Brain microvascular endothelial cell (primary cell): ENCODE measurements at regions not wholly inside any gene's neighbourhood (a gene's known extent, or its start where the extent isn't known, plus 50 kb on each side); places are given as distances from the start of the nearest gene placed in this dataset.

Experiments
- DNase-seq: peaks from one replicate; pipeline ENCODE4 v3.0.0-alpha.2; 2020
- H3K27ac ChIP-seq: fragments of 250-450 bp; sonication (Bioruptor Pico); 2 replicates; pipeline ENCODE4 v1.5.1; 2020; ENCODE audit warnings: mild to moderate bottlenecking, moderate library complexity
- H3K27me3 ChIP-seq: fragments of 250-450 bp; sonication (Bioruptor Pico); replicated peaks from 2 replicates; pipeline ENCODE4 v1.5.1; 2020; ENCODE audit warnings: mild to moderate bottlenecking
- H3K36me3 ChIP-seq: fragments of 250-450 bp; sonication (Bioruptor Pico); replicated peaks from 2 replicates; pipeline ENCODE4 v1.5.1; 2020; ENCODE audit warnings: mild to moderate bottlenecking
- H3K4me3 ChIP-seq: 2 replicates; pipeline ENCODE4 v1.5.1; 2011; ENCODE audit warnings: low read depth, mild to moderate bottlenecking, control low read depth, low read length, moderate library complexity
- in situ Hi-C: cut with HindIII; loops from 2 replicates; pipeline ENCODE4 v1.10.0; 2017; ENCODE audit warnings: low sequenced_read_pairs, low pct_ligation_motif_present
- TF ChIP-seq, protein P1 (sequence below): IDR thresholded peaks from 2 replicates; pipeline ENCODE4 v1.5.1; 2011; ENCODE audit warnings: low read depth, mild to moderate bottlenecking, moderate library complexity, low read length, control low read depth, inconsistent platforms; ENCODE audit errors: missing control alignments

DNA sequence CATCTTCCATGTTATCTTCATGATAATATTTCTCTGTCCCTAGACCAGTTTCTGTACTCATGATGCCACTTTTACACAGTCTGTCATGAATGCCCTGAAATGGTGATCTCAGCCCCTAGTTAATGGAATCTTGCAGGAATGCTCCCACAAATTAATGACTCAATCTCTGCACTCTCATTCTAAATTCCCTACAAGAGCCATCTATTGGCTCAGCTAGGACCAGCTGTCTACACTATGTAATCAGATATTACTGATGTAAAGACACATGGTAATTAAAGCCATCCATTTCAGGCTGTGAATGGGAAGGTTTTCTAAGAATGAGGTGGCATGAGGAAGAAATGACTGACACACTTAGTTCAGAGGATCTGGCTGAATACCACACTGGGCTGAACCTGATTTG is 199.1 kb upstream of the KCND3 start:
- DNase-seq = no peak
- H3K36me3 ChIP-seq = no peaks in the 10 kb centered on the region
- in situ Hi-C loops = no loop called here
- H3K4me3 ChIP-seq = no peak overlapping the region
- H3K27me3 ChIP-seq = no peaks in the 10 kb centered on the region
- H3K27ac ChIP-seq = no peak overlapping the region
- TF ChIP-seq, protein P1, sequence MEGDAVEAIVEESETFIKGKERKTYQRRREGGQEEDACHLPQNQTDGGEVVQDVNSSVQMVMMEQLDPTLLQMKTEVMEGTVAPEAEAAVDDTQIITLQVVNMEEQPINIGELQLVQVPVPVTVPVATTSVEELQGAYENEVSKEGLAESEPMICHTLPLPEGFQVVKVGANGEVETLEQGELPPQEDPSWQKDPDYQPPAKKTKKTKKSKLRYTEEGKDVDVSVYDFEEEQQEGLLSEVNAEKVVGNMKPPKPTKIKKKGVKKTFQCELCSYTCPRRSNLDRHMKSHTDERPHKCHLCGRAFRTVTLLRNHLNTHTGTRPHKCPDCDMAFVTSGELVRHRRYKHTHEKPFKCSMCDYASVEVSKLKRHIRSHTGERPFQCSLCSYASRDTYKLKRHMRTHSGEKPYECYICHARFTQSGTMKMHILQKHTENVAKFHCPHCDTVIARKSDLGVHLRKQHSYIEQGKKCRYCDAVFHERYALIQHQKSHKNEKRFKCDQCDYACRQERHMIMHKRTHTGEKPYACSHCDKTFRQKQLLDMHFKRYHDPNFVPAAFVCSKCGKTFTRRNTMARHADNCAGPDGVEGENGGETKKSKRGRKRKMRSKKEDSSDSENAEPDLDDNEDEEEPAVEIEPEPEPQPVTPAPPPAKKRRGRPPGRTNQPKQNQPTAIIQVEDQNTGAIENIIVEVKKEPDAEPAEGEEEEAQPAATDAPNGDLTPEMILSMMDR = no peak

DNA sequence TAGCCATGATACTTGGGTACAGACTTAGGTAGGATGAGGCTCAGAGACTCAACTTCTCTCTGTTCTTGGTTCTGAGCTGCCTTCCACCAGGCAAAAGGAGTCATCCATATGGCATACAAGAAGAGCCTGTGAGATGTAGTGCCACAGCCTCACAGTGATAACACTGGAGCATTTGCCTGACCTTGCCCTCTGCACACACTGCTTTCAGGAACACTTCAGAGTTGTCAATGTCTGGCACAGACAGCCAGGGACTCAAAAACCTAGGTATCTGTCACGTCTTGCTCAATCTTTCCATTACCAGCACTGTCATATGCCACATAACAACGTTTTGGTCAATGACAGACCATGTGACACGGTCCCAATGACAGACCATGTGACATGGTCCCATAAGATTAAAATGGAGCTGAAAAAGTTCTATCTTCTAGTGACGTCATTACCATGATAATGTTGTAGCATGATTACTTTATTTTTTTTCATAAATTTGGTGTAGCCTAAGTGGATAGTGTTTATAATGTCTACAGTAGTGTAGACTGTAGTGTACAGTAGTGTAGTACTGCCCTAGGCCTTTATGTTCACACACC is 199.9 kb upstream of the CTTNBP2NL start:
- TF ChIP-seq, protein P1 = no peak
- no peak overlapping the region for H3K4me3 ChIP-seq
- in situ Hi-C loops = no loop called here
- no peak overlapping the region for H3K27ac ChIP-seq
- no peaks in the 10 kb centered on the region for H3K27me3 ChIP-seq
- H3K36me3 ChIP-seq = no peaks in the 10 kb centered on the region
- no peak for DNase-seq

DNA sequence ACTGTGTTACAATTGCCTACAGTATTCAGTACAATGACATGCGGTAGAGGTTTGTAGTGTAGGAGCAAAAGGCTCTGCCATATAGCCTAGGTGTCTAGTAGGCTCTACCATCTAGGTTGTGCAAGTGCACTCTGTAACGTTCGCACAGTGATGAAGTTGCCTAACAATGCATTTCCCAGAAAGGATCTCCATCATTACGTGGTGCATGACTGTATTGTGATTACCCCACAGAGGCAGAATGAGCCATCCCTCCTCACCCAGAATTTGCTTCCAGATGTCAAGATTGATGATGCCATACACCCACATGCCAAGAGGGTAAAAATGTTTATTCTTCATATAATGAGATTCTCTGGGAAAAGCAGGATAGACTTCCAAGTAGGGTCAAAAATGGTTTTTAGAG is 199.3 kb upstream of the CTTNBP2NL start:
- H3K27ac ChIP-seq = no peak overlapping the region
- H3K36me3 ChIP-seq = no peaks in the 10 kb centered on the region
- DNase-seq = no peak
- in situ Hi-C loops = no loop called here
- H3K4me3 ChIP-seq = no peak overlapping the region
- no peaks in the 10 kb centered on the region for H3K27me3 ChIP-seq
- TF ChIP-seq, protein P1 = no peak

DNA sequence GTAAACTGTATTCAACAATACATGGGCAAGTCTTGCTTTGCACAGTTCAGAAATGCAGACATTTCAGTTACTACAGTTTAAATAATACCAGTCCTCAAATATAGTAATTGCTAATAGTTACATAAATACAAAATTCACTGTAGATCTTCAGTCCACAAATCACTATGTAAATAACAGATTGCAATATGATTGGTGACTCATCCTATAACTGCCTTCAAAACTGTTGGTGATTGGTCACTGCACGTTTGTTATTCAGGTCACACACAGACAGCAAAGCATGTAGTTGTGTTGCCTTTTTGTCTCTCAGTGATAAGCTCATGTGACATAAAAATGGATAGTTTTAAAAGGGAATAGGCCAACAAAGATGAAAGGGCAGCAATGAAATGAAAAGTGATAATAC is 186.5 kb upstream of the CTTNBP2NL start:
- Histone ChIP-seq H3K4me3 (no peak overlapping the region), H3K27ac (no peak overlapping the region), H3K36me3 (no peaks in the 10 kb centered on the region), H3K27me3 (no peaks in the 10 kb centered on the region)
- no peak for DNase-seq
- TF ChIP-seq, protein P1 = no peak
- in situ Hi-C loops = no loop called here

DNA sequence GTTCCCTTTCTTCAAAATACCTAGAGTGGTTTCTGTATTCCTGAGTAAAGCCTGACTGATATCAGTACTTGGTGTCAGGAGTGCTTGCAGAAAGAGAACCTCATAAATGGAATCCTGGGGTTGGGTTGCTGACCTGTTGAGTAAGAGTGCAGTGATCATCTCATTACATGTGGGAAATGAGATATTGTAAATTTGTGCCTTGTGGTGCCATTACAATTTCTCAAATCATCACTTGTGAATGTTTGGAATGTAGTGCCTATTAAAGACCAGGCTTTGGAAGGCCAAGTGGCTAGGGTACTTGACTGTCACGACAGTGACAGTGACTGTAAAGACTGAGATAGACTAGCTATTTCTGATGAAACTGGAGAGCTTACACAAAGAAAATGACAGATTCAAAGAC is 176.7 kb upstream of the CTTNBP2NL start:
- H3K36me3 ChIP-seq = no peaks in the 10 kb centered on the region
- TF ChIP-seq, protein P1 = no peak
- in situ Hi-C loops = no loop called here
- H3K27ac ChIP-seq = no peak overlapping the region
- H3K4me3 ChIP-seq = no peak overlapping the region
- DNase-seq = no peak
- H3K27me3 ChIP-seq = no peaks in the 10 kb centered on the region

DNA sequence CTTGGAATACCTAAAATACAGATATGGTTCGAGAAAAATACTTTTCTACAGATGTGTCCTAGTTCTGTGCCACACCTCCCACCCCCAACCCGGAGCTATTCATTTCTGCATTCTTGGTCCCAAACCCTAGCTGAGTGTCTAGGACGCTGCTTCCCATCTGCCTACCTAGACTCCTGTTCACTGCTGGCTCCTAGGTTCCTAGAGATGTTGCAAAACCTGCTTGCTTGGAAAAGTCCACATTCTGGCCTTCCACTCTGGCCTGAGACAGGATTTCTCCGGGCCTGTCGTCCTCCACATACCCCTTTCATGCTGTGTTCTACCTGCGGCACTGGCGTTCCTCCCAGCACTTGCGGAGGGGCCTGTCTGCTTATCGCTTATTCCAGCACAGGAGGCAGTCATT is 165.8 kb upstream of the CTTNBP2NL start:
- H3K4me3 ChIP-seq = no peak overlapping the region
- in situ Hi-C loops = no loop called here
- H3K36me3 ChIP-seq = no peaks in the 10 kb centered on the region
- H3K27ac ChIP-seq = no peak overlapping the region
- no peak for DNase-seq
- TF ChIP-seq, protein P1 = no peak
- no peaks in the 10 kb centered on the region for H3K27me3 ChIP-seq
